RWPE2 (cell line): ENCODE measurements at regions not wholly inside any gene's neighbourhood (a gene's known extent, or its start where the extent isn't known, plus 50 kb on each side); places are given as distances from the start of the nearest gene placed in this dataset.
A peak's percentile ranks its signal among the peaks of the same experiment; 100 is the strongest.

Experiments used
- ATAC-seq: fragments of 200-7000 bp; cut with Tn5 transposase; 3 replicates; pipeline ENCODE4 v1.9.1; 2021; ENCODE audit warnings: low read depth
- DNase-seq: peaks from one replicate; pipeline ENCODE4 v3.0.0-alpha.2; 2020; ENCODE audit warnings: low spot score
- H3K27ac ChIP-seq: fragments of 450-650 bp; 2 replicates; pipeline ENCODE4 v1.5.1; 2017; ENCODE audit warnings: mild to moderate bottlenecking; ENCODE audit not compliant: poor library complexity, severe bottlenecking
- H3K27me3 ChIP-seq: fragments of 250-450 bp; sonication (Bioruptor Pico); 2 replicates; pipeline ENCODE4 v1.5.1; 2021; ENCODE audit warnings: mild to moderate bottlenecking, moderate library complexity; ENCODE audit not compliant: insufficient read depth, poor library complexity, severe bottlenecking
- H3K36me3 ChIP-seq: fragments of 250-450 bp; sonication (Bioruptor Pico); 2 replicates; pipeline ENCODE4 v1.5.1; 2020; ENCODE audit warnings: low read depth, mild to moderate bottlenecking, moderate library complexity
- H3K4me1 ChIP-seq: fragments of 250-450 bp; sonication (Bioruptor Pico); 2 replicates; pipeline ENCODE4 v1.5.1; 2021; ENCODE audit warnings: mild to moderate bottlenecking, moderate library complexity; ENCODE audit not compliant: insufficient read depth, poor library complexity, severe bottlenecking
- H3K4me3 ChIP-seq: fragments of 250-450 bp; sonication (Bioruptor Pico); 2 replicates; pipeline ENCODE4 v1.5.1; 2021; ENCODE audit warnings: mild to moderate bottlenecking, moderate library complexity; ENCODE audit not compliant: severe bottlenecking
- H3K9me3 ChIP-seq: fragments of 250-450 bp; sonication (Bioruptor Pico); 2 replicates; pipeline ENCODE4 v1.5.1; 2021; ENCODE audit warnings: mild to moderate bottlenecking, moderate library complexity; ENCODE audit not compliant: severe bottlenecking
- TF ChIP-seq, protein P1 (sequence below): fragments of 450-650 bp; IDR thresholded peaks from one replicate; pipeline ENCODE4 v1.5.1; 2017; ENCODE audit warnings: mild to moderate bottlenecking, moderate library complexity; ENCODE audit not compliant: poor library complexity, severe bottlenecking

DNA sequence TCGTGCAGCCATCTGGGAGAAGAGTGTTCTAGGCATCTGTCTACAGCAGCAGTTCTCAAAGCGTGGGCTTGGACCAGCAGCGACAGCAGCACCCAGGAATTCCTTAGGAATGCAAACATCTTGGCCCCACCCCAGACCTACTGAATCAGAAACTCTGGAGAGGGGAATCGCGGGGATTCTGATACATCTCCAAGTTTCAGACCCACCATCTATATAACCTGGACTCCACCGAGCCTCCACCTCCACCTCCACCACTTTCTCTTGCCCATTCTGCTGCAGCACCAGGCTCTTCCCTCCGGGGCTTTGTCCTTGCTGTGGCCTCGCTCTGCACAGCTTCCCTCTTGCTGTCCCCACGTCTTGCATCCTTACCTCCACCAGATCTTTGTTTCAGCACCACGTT lies 256.4 kb downstream of the BCL2 start:
- ATAC-seq (peak; percentile 56), DNase-seq (no peak)
- Histone ChIP-seq H3K9me3 (no peaks in the 10 kb centered on the region), H3K4me3 (no peak overlapping the region), H3K4me1 (no peaks in the 10 kb centered on the region), H3K27ac (no peak overlapping the region), H3K27me3 (no peaks in the 10 kb centered on the region), H3K36me3 (no peaks in the 10 kb centered on the region)
- TF ChIP-seq, protein P1, sequence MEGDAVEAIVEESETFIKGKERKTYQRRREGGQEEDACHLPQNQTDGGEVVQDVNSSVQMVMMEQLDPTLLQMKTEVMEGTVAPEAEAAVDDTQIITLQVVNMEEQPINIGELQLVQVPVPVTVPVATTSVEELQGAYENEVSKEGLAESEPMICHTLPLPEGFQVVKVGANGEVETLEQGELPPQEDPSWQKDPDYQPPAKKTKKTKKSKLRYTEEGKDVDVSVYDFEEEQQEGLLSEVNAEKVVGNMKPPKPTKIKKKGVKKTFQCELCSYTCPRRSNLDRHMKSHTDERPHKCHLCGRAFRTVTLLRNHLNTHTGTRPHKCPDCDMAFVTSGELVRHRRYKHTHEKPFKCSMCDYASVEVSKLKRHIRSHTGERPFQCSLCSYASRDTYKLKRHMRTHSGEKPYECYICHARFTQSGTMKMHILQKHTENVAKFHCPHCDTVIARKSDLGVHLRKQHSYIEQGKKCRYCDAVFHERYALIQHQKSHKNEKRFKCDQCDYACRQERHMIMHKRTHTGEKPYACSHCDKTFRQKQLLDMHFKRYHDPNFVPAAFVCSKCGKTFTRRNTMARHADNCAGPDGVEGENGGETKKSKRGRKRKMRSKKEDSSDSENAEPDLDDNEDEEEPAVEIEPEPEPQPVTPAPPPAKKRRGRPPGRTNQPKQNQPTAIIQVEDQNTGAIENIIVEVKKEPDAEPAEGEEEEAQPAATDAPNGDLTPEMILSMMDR = no peak

DNA sequence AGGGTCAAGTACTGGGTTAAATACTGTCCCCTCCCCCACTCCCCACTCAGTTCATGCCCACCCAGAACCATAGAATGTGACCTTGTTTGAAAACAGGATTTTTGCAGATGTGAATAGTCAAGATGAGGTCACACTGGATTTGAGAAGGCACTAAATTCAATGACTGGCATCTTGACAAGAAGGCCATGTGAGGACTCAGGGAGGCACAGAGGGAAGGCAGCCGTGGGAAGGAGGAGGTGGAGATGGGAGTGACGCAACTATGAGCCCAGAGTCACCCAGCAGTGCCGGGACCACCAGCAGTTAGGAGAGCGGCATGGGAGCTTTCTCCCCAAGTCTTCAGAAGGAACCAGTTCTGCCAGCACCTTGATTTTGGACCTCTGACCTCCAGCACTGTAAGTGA lies 257.3 kb downstream of the BCL2 start:
- H3K4me1 ChIP-seq = no peaks in the 10 kb centered on the region
- TF ChIP-seq, protein P1 = no peak
- no peaks in the 10 kb centered on the region for H3K36me3 ChIP-seq
- H3K27me3 ChIP-seq = no peaks in the 10 kb centered on the region
- H3K4me3 ChIP-seq = no peak overlapping the region
- H3K9me3 ChIP-seq = no peaks in the 10 kb centered on the region
- DNase-seq (no peak), ATAC-seq (no peak)
- no peak overlapping the region for H3K27ac ChIP-seq

DNA sequence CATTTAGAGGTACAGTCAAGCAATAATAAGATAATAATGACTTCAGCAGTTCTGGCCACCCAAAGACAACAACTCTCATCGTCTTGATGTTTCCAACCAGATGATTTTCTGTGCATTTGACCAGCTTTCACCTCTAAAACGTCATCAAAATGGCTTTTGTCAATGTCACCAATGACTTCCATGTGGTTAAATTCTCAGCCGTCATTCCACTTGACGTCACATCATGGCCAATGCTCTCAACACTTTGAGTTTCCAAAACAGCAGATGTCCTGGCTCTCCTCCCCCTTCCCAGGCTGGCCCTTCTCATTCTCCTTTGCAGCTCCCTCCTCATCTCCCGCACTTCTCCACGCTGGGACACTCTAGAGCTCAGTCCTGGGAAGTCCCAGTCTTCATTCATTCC lies 258.3 kb downstream of the BCL2 start:
- DNase-seq = no peak
- Histone ChIP-seq H3K36me3 (no peaks in the 10 kb centered on the region), H3K4me1 (no peaks in the 10 kb centered on the region), H3K4me3 (no peak overlapping the region), H3K9me3 (no peaks in the 10 kb centered on the region), H3K27ac (no peak overlapping the region), H3K27me3 (no peaks in the 10 kb centered on the region)
- TF ChIP-seq, protein P1 = no peak
- no peak for ATAC-seq

DNA sequence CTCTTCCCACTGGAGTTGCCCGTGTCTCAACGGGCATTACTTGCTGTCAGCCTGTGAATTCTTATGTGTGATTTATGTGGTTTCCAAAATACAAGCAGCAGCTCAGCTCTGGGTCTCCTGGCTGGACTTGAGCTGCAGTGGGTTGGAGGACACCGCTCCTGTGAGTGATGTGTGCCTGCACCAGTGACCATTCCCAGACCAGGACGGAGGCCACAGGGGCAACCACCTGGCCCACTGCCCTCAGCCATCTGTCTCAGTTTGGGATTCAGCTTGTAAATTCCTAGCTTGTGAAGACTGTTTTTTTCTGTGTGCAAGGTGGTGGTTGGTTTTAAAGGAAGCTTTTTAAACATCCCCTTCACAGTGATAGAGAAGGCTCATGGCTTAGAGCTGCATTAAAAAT lies 261.0 kb downstream of the BCL2 start:
- TF ChIP-seq, protein P1 = no peak
- no peak for ATAC-seq
- Histone ChIP-seq H3K4me1 (no peaks in the 10 kb centered on the region), H3K27me3 (no peaks in the 10 kb centered on the region), H3K27ac (no peak overlapping the region), H3K9me3 (no peaks in the 10 kb centered on the region), H3K36me3 (no peaks in the 10 kb centered on the region), H3K4me3 (no peak overlapping the region)
- DNase-seq = no peak

DNA sequence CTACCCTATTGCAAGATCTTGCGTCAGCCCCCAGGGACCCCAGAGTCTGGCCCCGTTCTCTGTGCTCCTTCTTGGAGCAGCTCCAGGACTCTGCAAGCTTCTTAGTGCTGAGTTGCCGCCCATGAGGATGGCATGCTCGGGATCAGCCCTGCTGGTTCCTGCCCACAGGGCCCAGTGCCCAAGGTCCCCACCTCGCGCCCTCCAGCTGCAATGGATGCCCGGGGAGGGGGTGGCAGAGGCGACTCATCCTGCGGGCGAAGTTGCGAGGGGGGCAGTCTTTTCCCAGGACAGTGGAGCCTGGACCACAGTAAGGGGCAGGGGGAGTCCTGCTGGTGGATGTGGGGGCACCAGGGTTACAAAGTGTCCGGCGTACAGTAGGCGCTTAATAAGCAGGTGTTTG lies 261.9 kb downstream of the BCL2 start:
- Histone ChIP-seq H3K27me3 (no peaks in the 10 kb centered on the region), H3K4me1 (no peaks in the 10 kb centered on the region), H3K9me3 (no peaks in the 10 kb centered on the region), H3K4me3 (no peak overlapping the region), H3K36me3 (no peaks in the 10 kb centered on the region), H3K27ac (no peak overlapping the region)
- ATAC-seq (no peak), DNase-seq (no peak)
- TF ChIP-seq, protein P1 = no peak
